ENCODE measurements at regions not wholly inside any gene's neighbourhood (a gene's known extent, or its start where the extent isn't known, plus 50 kb on each side); places are given as distances from the start of the nearest gene placed in this dataset.

DNA sequence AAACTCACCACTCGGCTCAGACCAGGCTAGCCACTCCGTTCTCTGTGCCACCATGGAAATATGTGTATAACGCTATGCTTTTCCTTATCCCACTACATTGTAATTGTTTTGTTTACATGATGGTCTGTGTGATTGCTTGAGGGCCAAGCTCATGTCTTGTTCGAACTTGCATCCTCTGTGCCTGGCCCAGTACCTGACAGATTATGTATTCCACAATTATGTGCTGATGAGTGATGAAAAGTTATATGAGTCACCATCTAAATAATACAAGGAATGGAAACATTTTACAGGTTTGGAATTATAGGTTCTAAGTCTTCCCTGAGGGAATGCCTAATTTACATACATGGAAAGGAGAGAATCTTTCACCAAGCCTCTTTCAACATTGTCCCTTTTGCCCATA lies 137.4 kb downstream of the C7orf25 start:
- Histone ChIP-seq H3K9me2 (no peaks in the 10 kb centered on the region; the same call in 1 of the 2 replicates), H3K9ac (no peak overlapping the region), H3K4me1 (ENCODE audit: control insufficient read depth in 1 of 2, insufficient read depth in 2 of 2, low read depth in 1 of 2, low read length in 1 of 2) (no peaks in the 10 kb centered on the region), H2AFZ (ENCODE audit: low read depth) (no peak overlapping the region), H3K4me3 (ENCODE audit: low read depth in 2 of 2, low read length in 1 of 2) (no peak overlapping the region), H3K27me3 (ENCODE audit: insufficient read depth) (peaks cover 5% of the 10 kb centered on the region), H3K4me2 (no peak overlapping the region), H3K79me2 (ENCODE audit: insufficient read depth) (no peaks in the 10 kb centered on the region), H4K20me1 (ENCODE audit: insufficient read depth) (no peaks in the 10 kb centered on the region), H3F3A (replicated peaks; ENCODE audit: insufficient read depth) (no peaks in the 10 kb centered on the region), H3K27ac (ENCODE audit: low read depth in 2 of 2, low read length in 1 of 2) (no peak overlapping the region), H3K36me3 (replicated peaks in 1 of 2; ENCODE audit: control insufficient read depth in 1 of 2, insufficient read depth in 2 of 2, low read length in 1 of 2) (no peaks in the 10 kb centered on the region), H3K9me3 (no peaks in the 10 kb centered on the region)
- CTCF ChIA-PET = interaction anchor here (0.8 to 1.3 kb wide), 2 partner anchors 28 to 29 kb away, joined by 3 read pairs; no protein-coding TSS in a partner anchor
- 2% methylated on average over 4 of the region's 4 CpGs for WGBS (ENCODE audit: low lambda C conversion rate)
- TF ChIP-seq, protein P1, sequence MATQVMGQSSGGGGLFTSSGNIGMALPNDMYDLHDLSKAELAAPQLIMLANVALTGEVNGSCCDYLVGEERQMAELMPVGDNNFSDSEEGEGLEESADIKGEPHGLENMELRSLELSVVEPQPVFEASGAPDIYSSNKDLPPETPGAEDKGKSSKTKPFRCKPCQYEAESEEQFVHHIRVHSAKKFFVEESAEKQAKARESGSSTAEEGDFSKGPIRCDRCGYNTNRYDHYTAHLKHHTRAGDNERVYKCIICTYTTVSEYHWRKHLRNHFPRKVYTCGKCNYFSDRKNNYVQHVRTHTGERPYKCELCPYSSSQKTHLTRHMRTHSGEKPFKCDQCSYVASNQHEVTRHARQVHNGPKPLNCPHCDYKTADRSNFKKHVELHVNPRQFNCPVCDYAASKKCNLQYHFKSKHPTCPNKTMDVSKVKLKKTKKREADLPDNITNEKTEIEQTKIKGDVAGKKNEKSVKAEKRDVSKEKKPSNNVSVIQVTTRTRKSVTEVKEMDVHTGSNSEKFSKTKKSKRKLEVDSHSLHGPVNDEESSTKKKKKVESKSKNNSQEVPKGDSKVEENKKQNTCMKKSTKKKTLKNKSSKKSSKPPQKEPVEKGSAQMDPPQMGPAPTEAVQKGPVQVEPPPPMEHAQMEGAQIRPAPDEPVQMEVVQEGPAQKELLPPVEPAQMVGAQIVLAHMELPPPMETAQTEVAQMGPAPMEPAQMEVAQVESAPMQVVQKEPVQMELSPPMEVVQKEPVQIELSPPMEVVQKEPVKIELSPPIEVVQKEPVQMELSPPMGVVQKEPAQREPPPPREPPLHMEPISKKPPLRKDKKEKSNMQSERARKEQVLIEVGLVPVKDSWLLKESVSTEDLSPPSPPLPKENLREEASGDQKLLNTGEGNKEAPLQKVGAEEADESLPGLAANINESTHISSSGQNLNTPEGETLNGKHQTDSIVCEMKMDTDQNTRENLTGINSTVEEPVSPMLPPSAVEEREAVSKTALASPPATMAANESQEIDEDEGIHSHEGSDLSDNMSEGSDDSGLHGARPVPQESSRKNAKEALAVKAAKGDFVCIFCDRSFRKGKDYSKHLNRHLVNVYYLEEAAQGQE (IDR thresholded peaks at IDR 0.05; ENCODE audit: low read depth, low read length) = no peak
- TF ChIP-seq TEAD4 (IDR thresholded peaks at IDR 0.05; ENCODE audit: borderline replicate concordance, insufficient read depth) (no peak), SMC3 (IDR thresholded peaks at IDR 0.05; ENCODE audit: low read depth, low read length) (no peak), MEF2A (IDR thresholded peaks at IDR 0.05; ENCODE audit: borderline replicate concordance, low read depth) (no peak), POLR2AphosphoS5 (IDR thresholded peaks at IDR 0.05; ENCODE audit: low read depth, low read length) (no peak)
- TF ChIP-seq, protein P2, sequence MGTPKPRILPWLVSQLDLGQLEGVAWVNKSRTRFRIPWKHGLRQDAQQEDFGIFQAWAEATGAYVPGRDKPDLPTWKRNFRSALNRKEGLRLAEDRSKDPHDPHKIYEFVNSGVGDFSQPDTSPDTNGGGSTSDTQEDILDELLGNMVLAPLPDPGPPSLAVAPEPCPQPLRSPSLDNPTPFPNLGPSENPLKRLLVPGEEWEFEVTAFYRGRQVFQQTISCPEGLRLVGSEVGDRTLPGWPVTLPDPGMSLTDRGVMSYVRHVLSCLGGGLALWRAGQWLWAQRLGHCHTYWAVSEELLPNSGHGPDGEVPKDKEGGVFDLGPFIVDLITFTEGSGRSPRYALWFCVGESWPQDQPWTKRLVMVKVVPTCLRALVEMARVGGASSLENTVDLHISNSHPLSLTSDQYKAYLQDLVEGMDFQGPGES (IDR thresholded peaks at IDR 0.05; ENCODE audit: low read depth, low read length) = no peak
- TF ChIP-seq, protein P3, sequence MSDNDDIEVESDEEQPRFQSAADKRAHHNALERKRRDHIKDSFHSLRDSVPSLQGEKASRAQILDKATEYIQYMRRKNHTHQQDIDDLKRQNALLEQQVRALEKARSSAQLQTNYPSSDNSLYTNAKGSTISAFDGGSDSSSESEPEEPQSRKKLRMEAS (IDR thresholded peaks at IDR 0.05; ENCODE audit: low read depth) = no peak
- DNase-seq = no peak
- POLR2A ChIA-PET = no interaction called here

DNA sequence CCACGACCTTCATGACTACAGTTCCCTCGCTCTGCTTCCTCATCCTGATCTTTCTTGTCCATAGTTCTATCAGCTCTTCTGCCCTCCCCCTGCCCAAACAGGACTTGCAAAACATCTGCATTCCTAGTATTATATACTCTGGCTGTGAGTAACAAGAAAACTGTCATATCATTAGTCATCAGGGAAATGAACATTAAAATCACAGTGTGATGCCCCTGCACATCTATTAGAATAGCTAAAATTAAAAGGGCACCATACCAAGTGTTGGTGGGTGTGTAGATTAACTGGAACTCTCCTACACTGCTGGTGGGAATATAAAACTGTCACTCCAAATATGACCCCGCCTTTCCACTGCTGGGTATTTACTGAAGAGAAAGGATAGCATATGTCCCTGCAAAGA lies 141.8 kb downstream of the C7orf25 start:
- H2AFZ ChIP-seq (ENCODE audit: low read depth) = no peak overlapping the region
- no peak overlapping the region for H3K27ac ChIP-seq (ENCODE audit: low read depth in 2 of 2, low read length in 1 of 2)
- no peaks in the 10 kb centered on the region for H4K20me1 ChIP-seq (ENCODE audit: insufficient read depth)
- H3K36me3 ChIP-seq (replicated peaks in 1 of 2; ENCODE audit: control insufficient read depth in 1 of 2, insufficient read depth in 2 of 2, low read length in 1 of 2) = no peaks in the 10 kb centered on the region
- H3F3A ChIP-seq (replicated peaks; ENCODE audit: insufficient read depth) = no peaks in the 10 kb centered on the region
- H3K4me3 ChIP-seq (ENCODE audit: low read depth in 2 of 2, low read length in 1 of 2) = no peak overlapping the region
- H3K9me3 ChIP-seq = no peaks in the 10 kb centered on the region
- DNase-seq = no peak
- TF ChIP-seq RAD21 (IDR thresholded peaks at IDR 0.05; ENCODE audit: low read length) (no peak), GATA2 (CRISPR knock-in tag; IDR thresholded peaks at IDR 0.05) (no peak), TEAD4 (IDR thresholded peaks at IDR 0.05; ENCODE audit: borderline replicate concordance, insufficient read depth) (no peak), USF1 (IDR thresholded peaks at IDR 0.05; ENCODE audit: borderline replicate concordance, low read depth) (no peak)
- WGBS (ENCODE audit: low lambda C conversion rate) = 0% methylated on average over 3 of the region's 3 CpGs
- H3K27me3 ChIP-seq (ENCODE audit: insufficient read depth) = peaks cover 13% of the 10 kb centered on the region
- CTCF ChIA-PET = no interaction called here
- no peaks in the 10 kb centered on the region for H3K4me1 ChIP-seq (ENCODE audit: control insufficient read depth in 1 of 2, insufficient read depth in 2 of 2, low read depth in 1 of 2, low read length in 1 of 2)
- no peaks in the 10 kb centered on the region for H3K79me2 ChIP-seq (ENCODE audit: insufficient read depth)
- H3K4me2 ChIP-seq = no peak overlapping the region
- POLR2A ChIA-PET = no interaction called here
- no peak overlapping the region for H3K9ac ChIP-seq
- H3K9me2 ChIP-seq = no peaks in the 10 kb centered on the region

All from SK-N-SH (cell line).